ENCODE measurements at regions not wholly inside any gene's neighbourhood (a gene's known extent, or its start where the extent isn't known, plus 50 kb on each side); places are given as distances from the start of the nearest gene placed in this dataset.

GRCh38 chr11:41789376-41789775 is 329.9 kb upstream of the LRRC4C start:
- H3K9me3 ChIP-seq (ENCODE audit: insufficient read depth, low read length, severe bottlenecking), result no peaks in the 10 kb centered on the region
- no peaks in the 10 kb centered on the region for H3K36me3 ChIP-seq (ENCODE audit: insufficient read depth, low read length)
- DNase-seq, result no peak
- H3K79me2 ChIP-seq (ENCODE audit: insufficient read depth, low read length), result no peaks in the 10 kb centered on the region
- H3K9ac ChIP-seq (ENCODE audit: low read depth, low read length), result no peak overlapping the region
- H3K4me2 ChIP-seq (ENCODE audit: insufficient read depth, low read length), result no peak overlapping the region
- no peaks in the 10 kb centered on the region for H3K4me1 ChIP-seq (ENCODE audit: insufficient read depth, low read length)
- no peak overlapping the region for H3K27ac ChIP-seq (ENCODE audit: low read length)
- TF ChIP-seq CTCF (IDR thresholded peaks at IDR 0.05; ENCODE audit: borderline replicate concordance, extremely low read depth, low read length, poor library complexity, severe bottlenecking) (no peak), EZH2 (IDR thresholded peaks at IDR 0.05; ENCODE audit: borderline replicate concordance, low read depth, low read length, severe bottlenecking) (no peak)
- H2AFZ ChIP-seq (ENCODE audit: low read depth, low read length), result no peak overlapping the region
- no peaks in the 10 kb centered on the region for H4K20me1 ChIP-seq (ENCODE audit: insufficient read depth, low read length)
- no peak for ATAC-seq (ENCODE audit: insufficient read depth, low read depth)
- no peak overlapping the region for H3K4me3 ChIP-seq (ENCODE audit: low read depth in 1 of 2, low read length in 2 of 2)
- H3K27me3 ChIP-seq (ENCODE audit: insufficient read depth, low read length, poor library complexity), result no peaks in the 10 kb centered on the region

- Histone ChIP-seq H3K27ac (ENCODE audit: low read length) (no peak overlapping the region), H3K27me3 (ENCODE audit: insufficient read depth, low read length, poor library complexity) (no peaks in the 10 kb centered on the region), H3K4me2 (ENCODE audit: insufficient read depth, low read length) (no peak overlapping the region), H3K4me1 (ENCODE audit: insufficient read depth, low read length) (no peaks in the 10 kb centered on the region), H4K20me1 (ENCODE audit: insufficient read depth, low read length) (no peaks in the 10 kb centered on the region), H3K79me2 (ENCODE audit: insufficient read depth, low read length) (no peaks in the 10 kb centered on the region), H3K9me3 (ENCODE audit: insufficient read depth, low read length, severe bottlenecking) (no peaks in the 10 kb centered on the region), H2AFZ (ENCODE audit: low read depth, low read length) (no peak overlapping the region), H3K4me3 (ENCODE audit: low read depth in 1 of 2, low read length in 2 of 2) (no peak overlapping the region), H3K9ac (ENCODE audit: low read depth, low read length) (no peak overlapping the region), H3K36me3 (ENCODE audit: insufficient read depth, low read length) (no peaks in the 10 kb centered on the region)
- ATAC-seq (ENCODE audit: insufficient read depth, low read depth) (no peak), DNase-seq (no peak)
- TF ChIP-seq CTCF (IDR thresholded peaks at IDR 0.05; ENCODE audit: borderline replicate concordance, extremely low read depth, low read length, poor library complexity, severe bottlenecking), result no peak
- TF ChIP-seq EZH2 (IDR thresholded peaks at IDR 0.05; ENCODE audit: borderline replicate concordance, low read depth, low read length, severe bottlenecking), result no peak
Measured at GRCh38 chr11:41795004-41795403, 335.6 kb upstream of the LRRC4C start.

GRCh38 chr11:41799754-41800153 is 340.3 kb upstream of the LRRC4C start:
- no peak for DNase-seq
- no peak for ATAC-seq (ENCODE audit: insufficient read depth, low read depth)
- Histone ChIP-seq H3K4me3 (ENCODE audit: low read depth in 1 of 2, low read length in 2 of 2) (no peak overlapping the region), H3K79me2 (ENCODE audit: insufficient read depth, low read length) (no peaks in the 10 kb centered on the region), H3K36me3 (ENCODE audit: insufficient read depth, low read length) (no peaks in the 10 kb centered on the region), H3K27me3 (ENCODE audit: insufficient read depth, low read length, poor library complexity) (no peaks in the 10 kb centered on the region), H3K27ac (ENCODE audit: low read length) (no peak overlapping the region), H3K4me1 (ENCODE audit: insufficient read depth, low read length) (no peaks in the 10 kb centered on the region), H3K9ac (ENCODE audit: low read depth, low read length) (no peak overlapping the region), H2AFZ (ENCODE audit: low read depth, low read length) (no peak overlapping the region), H3K9me3 (ENCODE audit: insufficient read depth, low read length, severe bottlenecking) (no peaks in the 10 kb centered on the region), H3K4me2 (ENCODE audit: insufficient read depth, low read length) (no peak overlapping the region), H4K20me1 (ENCODE audit: insufficient read depth, low read length) (no peaks in the 10 kb centered on the region)
- no peak for TF ChIP-seq EZH2 (IDR thresholded peaks at IDR 0.05; ENCODE audit: borderline replicate concordance, low read depth, low read length, severe bottlenecking)
- no peak for TF ChIP-seq CTCF (IDR thresholded peaks at IDR 0.05; ENCODE audit: borderline replicate concordance, extremely low read depth, low read length, poor library complexity, severe bottlenecking)

- Histone ChIP-seq H3K79me2 (ENCODE audit: insufficient read depth, low read length) (no peaks in the 10 kb centered on the region), H3K9me3 (ENCODE audit: insufficient read depth, low read length, severe bottlenecking) (no peaks in the 10 kb centered on the region), H3K4me3 (ENCODE audit: low read depth in 1 of 2, low read length in 2 of 2) (no peak overlapping the region), H3K36me3 (ENCODE audit: insufficient read depth, low read length) (no peaks in the 10 kb centered on the region), H3K4me1 (ENCODE audit: insufficient read depth, low read length) (no peaks in the 10 kb centered on the region), H3K4me2 (ENCODE audit: insufficient read depth, low read length) (no peak overlapping the region), H3K27me3 (ENCODE audit: insufficient read depth, low read length, poor library complexity) (no peaks in the 10 kb centered on the region), H3K9ac (ENCODE audit: low read depth, low read length) (no peak overlapping the region), H2AFZ (ENCODE audit: low read depth, low read length) (no peak overlapping the region), H3K27ac (ENCODE audit: low read length) (no peak overlapping the region), H4K20me1 (ENCODE audit: insufficient read depth, low read length) (no peaks in the 10 kb centered on the region)
- ATAC-seq (ENCODE audit: insufficient read depth, low read depth), result no peak
- TF ChIP-seq EZH2 (IDR thresholded peaks at IDR 0.05; ENCODE audit: borderline replicate concordance, low read depth, low read length, severe bottlenecking) (no peak), CTCF (IDR thresholded peaks at IDR 0.05; ENCODE audit: borderline replicate concordance, extremely low read depth, low read length, poor library complexity, severe bottlenecking) (no peak)
- DNase-seq, result no peak
Measured at GRCh38 chr11:41803895-41804294, 344.4 kb upstream of the LRRC4C start.

Data from DND-41 (cell line).